ENCODE measurements at regions not wholly inside any gene's neighbourhood (a gene's known extent, or its start where the extent isn't known, plus 50 kb on each side); places are given as distances from the start of the nearest gene placed in this dataset.

DNA sequence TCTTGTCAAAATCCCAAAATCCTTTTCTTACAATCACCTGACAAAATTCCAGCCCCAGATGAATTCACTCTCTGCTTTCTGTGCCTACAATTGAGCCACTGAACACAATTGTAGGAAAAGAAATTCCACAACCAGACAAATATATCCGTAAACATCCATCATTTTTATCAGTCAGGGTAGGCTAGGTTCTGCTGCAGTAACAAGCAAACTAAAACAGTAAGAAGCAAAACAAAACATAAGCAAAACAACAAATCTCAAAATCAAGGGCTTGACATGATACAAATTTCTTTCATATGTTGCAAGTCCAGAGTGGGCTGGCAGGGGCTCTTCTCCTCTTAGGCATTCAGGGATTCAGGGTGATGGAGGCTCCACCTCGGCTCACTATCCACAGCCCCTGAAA, 114.2 kb upstream of the MAN2A1 start:
- TF ChIP-seq ZFX (IDR thresholded peaks at IDR 0.05): no peak
- TF ChIP-seq, protein P1, sequence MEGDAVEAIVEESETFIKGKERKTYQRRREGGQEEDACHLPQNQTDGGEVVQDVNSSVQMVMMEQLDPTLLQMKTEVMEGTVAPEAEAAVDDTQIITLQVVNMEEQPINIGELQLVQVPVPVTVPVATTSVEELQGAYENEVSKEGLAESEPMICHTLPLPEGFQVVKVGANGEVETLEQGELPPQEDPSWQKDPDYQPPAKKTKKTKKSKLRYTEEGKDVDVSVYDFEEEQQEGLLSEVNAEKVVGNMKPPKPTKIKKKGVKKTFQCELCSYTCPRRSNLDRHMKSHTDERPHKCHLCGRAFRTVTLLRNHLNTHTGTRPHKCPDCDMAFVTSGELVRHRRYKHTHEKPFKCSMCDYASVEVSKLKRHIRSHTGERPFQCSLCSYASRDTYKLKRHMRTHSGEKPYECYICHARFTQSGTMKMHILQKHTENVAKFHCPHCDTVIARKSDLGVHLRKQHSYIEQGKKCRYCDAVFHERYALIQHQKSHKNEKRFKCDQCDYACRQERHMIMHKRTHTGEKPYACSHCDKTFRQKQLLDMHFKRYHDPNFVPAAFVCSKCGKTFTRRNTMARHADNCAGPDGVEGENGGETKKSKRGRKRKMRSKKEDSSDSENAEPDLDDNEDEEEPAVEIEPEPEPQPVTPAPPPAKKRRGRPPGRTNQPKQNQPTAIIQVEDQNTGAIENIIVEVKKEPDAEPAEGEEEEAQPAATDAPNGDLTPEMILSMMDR (conservative IDR thresholded peaks at IDR 0.05): no peak
- H3K27ac ChIP-seq: no peak overlapping the region

DNA sequence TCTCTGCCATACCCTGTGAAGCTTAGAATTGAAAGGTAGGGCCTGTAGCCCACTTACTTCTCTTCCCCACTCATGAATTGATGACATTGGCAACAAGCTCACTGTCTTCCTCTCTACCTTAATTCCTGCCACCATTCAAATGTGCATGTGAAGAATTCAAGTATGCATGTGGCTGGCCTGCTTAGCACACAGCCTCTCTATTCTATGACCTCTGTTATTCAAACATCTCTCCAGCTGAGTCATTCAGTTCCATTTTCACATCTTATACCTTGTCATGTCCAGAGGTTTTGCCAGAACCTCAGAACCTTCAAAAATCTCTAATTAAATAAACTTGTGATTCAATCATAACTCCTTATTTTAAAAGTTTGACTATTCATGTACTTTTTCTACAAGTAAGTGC, 114.7 kb upstream of the MAN2A1 start:
- no peak for TF ChIP-seq ZFX (IDR thresholded peaks at IDR 0.05)
- TF ChIP-seq, protein P1 (conservative IDR thresholded peaks at IDR 0.05): no peak
- H3K27ac ChIP-seq: no peak overlapping the region

DNA sequence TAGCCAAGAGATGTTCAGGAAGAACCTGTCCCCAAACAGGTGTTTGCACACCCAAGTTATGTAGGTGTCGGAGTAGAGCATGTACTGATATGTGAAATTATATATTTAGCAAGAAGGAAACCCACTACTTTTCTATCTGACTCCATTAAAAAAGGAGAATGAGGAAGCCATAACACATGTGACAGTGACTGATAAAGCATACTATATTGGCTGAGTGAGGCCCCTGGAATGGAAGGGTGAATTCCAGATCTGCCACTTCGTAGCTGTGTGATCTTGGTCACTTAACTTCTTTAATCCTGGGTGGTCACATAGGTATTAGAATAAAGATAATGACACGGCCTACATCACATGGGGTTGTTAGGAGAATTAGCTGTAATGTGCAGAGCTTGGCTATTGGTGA, 116.0 kb upstream of the MAN2A1 start:
- TF ChIP-seq ZFX (IDR thresholded peaks at IDR 0.05): no peak
- TF ChIP-seq, protein P1 (conservative IDR thresholded peaks at IDR 0.05): no peak
- no peak overlapping the region for H3K27ac ChIP-seq

DNA sequence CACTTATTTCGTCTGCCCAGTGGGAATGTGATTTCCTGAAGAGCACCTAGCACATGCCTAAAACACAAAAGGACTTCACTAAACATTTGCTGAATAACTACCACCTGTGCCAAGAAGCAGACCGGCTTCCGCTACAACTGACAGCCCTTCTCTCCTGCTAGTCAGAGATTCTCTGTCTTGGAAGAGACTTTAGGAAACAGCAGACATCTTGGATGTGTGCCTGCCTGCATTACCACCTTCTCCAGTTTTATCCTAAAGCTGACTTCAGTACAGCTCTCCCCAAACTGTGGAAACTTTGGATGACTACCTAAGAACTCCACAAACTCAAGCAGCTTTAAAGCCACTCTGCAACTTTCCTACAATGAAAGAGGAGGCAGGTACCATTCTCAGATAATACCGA, 116.5 kb upstream of the MAN2A1 start:
- TF ChIP-seq, protein P1 (conservative IDR thresholded peaks at IDR 0.05): no peak
- no peak for TF ChIP-seq ZFX (IDR thresholded peaks at IDR 0.05)
- no peak overlapping the region for H3K27ac ChIP-seq

DNA sequence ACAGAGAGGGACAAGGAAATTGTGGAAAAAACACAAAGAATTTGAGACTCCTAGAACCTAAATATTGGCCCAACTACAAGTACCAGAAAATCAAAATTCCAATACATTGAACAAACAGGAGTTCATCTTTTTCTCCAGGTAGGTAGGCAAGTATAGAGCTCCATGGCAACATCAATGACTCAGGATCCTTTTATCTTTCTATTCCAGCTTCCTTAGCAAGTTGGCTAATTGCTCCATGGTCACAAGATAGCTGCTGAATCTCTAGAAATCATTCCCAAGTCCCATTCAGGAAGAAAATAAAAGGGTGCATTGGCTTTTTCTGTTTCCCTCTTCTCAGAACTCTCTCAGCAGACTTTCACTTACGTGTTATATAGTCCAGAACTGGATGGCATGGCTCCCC, 117.9 kb upstream of the MAN2A1 start:
- H3K27ac ChIP-seq: no peak overlapping the region
- TF ChIP-seq, protein P1 (conservative IDR thresholded peaks at IDR 0.05): no peak
- no peak for TF ChIP-seq ZFX (IDR thresholded peaks at IDR 0.05)

DNA sequence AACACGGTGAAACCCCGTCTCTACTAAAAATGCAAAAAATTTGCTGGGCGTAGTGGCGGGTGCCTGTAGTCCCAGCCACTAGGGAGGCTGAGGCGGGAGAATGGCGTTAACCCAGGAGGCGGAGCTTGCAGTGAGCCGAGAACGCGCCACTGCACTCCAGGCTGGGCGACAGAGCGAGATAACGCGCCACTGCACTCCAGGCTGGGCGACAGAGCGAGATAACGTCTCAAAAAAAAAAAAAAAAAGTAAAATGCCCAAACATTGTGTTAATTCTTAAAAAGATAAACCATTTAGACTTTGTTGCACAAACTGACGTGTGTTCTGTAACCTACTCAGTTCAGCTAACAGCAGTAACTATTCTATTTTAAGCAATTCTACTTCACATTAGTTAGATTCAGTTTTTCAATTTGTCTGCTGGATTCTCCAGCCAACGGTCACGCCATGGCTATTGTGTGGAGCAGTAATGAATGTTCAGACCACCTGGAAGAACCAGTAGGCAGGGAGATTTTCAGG, 119.3 kb upstream of the MAN2A1 start:
- TF ChIP-seq ZFX (IDR thresholded peaks at IDR 0.05): no peak
- TF ChIP-seq, protein P1 (conservative IDR thresholded peaks at IDR 0.05): no peak
- no peak overlapping the region for H3K27ac ChIP-seq

DNA sequence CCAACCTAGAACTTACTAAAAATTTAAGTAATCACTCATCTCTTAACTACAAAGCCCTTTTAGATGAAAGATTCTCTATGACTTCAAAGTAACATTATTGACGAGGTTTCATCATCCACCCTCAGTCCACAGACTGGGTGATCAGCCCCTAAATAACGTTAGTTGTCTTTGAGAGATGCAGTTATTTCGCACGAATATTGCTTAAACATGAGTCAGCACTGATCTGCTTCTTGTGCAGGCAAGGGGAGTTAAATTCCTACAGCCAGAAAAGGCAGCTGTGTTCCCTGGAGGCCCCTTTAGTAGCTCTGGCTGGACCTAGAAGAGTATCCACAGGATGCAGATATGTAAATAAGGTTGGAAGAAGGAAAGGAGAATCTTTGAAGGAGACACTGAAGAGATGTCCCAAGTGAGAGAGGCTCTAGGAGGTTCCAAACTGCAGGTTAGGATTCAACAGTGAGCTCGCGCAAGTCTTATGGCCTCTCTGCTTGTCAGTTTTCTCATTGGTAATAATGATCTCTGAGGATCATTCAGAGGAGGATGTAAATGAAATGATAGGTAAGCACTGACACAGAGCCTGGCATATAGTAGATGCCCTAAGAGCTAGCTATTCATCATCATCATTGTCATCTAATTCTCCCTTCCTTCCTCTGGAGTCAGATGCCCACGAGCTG, 122.2 kb upstream of the MAN2A1 start:
- TF ChIP-seq, protein P1 (conservative IDR thresholded peaks at IDR 0.05): no peak
- no peak for TF ChIP-seq ZFX (IDR thresholded peaks at IDR 0.05)
- no peak overlapping the region for H3K27ac ChIP-seq
